DMS53 (cell line): ENCODE measurements at regions not wholly inside any gene's neighbourhood (a gene's known extent, or its start where the extent isn't known, plus 50 kb on each side); places are given as distances from the start of the nearest gene placed in this dataset.
A peak's percentile ranks its signal among the peaks of the same experiment; 100 is the strongest.

ENCODE experiments used
- DNase-seq: peaks from one replicate; lab custom pipeline; 2025; lab: John Stamatoyannopoulos, UW

- DNase-seq: no peak
Measured at GRCh38 chr11:110027627-110028371, 65.4 kb upstream of the ZC3H12C start.

- peak; percentile 9 for DNase-seq
Measured at GRCh38 chr11:110028921-110029320, 64.3 kb upstream of the ZC3H12C start.

GRCh38 chr11:110029714-110030113 lies 63.5 kb upstream of the ZC3H12C start:
- DNase-seq: no peak

GRCh38 chr11:110031171-110031570 lies 62.0 kb upstream of the ZC3H12C start:
- no peak for DNase-seq

GRCh38 chr11:110032259-110032658 lies 60.9 kb upstream of the ZC3H12C start:
- no peak for DNase-seq

DNA sequence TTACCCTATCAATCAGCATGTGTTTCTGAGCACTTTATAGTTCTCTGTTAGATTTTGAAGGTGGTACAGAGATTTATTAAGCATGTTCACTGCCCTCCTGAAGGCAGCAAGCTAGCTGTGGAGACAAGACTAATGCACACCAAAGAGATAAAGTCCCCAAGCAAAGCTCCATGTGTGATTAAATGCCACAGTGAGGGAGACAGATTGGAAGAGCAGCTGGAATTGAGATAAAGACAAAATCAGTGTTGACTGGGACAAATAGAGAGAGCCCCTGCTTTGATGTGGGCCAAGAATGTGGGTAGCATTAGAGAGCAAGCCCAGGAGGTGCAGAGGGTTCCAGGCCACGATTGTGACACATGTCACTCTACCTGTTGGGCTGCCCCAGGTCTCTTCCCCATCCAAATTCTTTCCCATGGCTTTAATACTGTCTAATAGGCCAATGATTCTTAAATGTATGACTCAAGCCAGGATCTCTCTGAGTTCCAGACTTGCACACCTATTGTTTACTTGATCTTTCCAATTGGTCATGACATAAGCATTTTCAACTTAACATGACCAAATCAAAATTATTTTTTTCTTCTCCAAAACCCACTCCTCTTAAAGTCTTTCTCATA lies 60.1 kb upstream of the ZC3H12C start:
- DNase-seq: no peak

- DNase-seq: no peak
Measured at GRCh38 chr11:110034806-110035205, 58.4 kb upstream of the ZC3H12C start.

DNA sequence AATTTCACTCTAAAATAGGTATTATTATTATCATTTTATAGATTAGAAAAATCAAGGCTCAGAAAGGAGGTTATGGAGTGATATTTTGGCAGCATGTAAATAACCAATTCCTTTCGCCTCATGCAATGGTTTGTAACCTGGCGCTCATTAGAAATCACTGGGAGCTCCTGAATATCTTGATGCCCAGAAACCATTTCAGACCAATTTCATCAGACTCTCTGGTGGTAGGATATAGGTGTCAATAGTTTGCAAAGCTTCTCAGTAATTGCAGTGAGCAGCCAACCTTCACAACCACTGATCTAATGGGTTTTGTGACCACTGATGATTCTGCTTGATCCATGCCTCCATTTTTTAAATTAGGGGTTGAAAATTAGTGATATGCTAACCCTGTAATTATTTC lies 57.8 kb upstream of the ZC3H12C start:
- DNase-seq: no peak

DNA sequence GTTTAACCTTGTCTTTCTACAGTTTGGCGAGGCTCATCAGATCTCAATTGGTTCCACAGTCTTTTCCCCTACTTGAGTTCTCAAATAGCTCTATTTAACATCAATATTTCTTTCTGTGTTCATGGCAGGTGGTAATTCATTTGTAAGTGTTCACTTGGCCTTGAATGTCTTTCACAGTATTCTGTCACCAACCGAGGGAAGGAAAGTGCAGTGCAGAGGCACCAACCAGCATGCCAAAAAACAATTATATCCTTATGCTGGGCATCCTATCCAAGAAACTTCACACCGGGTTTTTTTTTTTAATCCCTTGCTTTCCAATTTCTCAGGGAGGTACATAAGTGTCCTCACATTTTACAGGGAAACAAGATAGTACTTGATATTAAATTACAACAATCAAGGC lies 55.0 kb upstream of the ZC3H12C start:
- DNase-seq: no peak
